IMR-90 (cell line): ENCODE measurements at regions not wholly inside any gene's neighbourhood (a gene's known extent, or its start where the extent isn't known, plus 50 kb on each side); places are given as distances from the start of the nearest gene placed in this dataset.

Experiments used
- ATAC-seq: fragments of 200-7000 bp; cut with Tn5 transposase; 2 replicates; pipeline ENCODE4 v1.9.1; 2020; ENCODE audit warnings: low read depth, mild to moderate bottlenecking, moderate library complexity
- BruUV-seq: library from RNA; stranded (reverse); fragments of 400-500 nt; replicated peaks from 2 replicates; lab custom pipeline; 2021; lab: Mats Ljungman, UMichigan
- CTCF ChIA-PET: fragments of 300-600 bp; formaldehyde crosslinking; extraction: SDS; loops from one replicate; lab custom pipeline; 2021; ENCODE audit warnings: antibody characterized with exemption; lab: Yijun Ruan, JAX
- POLR2A ChIA-PET: fragments of 300-600 bp; sonication (Branson Sonifier 250); formaldehyde crosslinking; loops from one replicate; lab custom pipeline; 2022; ENCODE audit warnings: antibody characterized with exemption; ENCODE audit not compliant: unreplicated experiment; lab: Charles Lee
- DNase-seq: peaks from one replicate; pipeline ENCODE4 v3.0.0; 2013
- H2AFZ ChIP-seq: replicated peaks from 2 replicates; pipeline ENCODE3; 2013; ENCODE audit warnings: low read length, mild to moderate bottlenecking; ENCODE audit not compliant: poor library complexity
- H2AK5ac ChIP-seq: 2 replicates; pipeline ENCODE4 v1.6.1; 2013; ENCODE audit warnings: low read depth, low read length, inconsistent platforms
- H2AK9ac ChIP-seq: replicated peaks from 2 replicates; pipeline ENCODE3; 2013; ENCODE audit warnings: mild to moderate bottlenecking, low read depth, low read length, moderate library complexity; ENCODE audit not compliant: poor library complexity
- H2BK120ac ChIP-seq: 2 replicates; pipeline ENCODE4 v1.6.1; 2013; ENCODE audit warnings: low read depth, low read length, inconsistent platforms
- H2BK15ac ChIP-seq: 3 replicates; pipeline ENCODE4 v1.6.1; 2013; ENCODE audit warnings: low read depth, low read length, inconsistent platforms
- H2BK20ac ChIP-seq: 2 replicates; pipeline ENCODE4 v1.6.1; 2013; ENCODE audit warnings: low read depth, mild to moderate bottlenecking, inconsistent platforms, low read length, moderate library complexity
- H2BK5ac ChIP-seq: 2 replicates; pipeline ENCODE4 v1.6.1; 2013; ENCODE audit warnings: mild to moderate bottlenecking, low read depth, low read length, inconsistent platforms; ENCODE audit not compliant: poor library complexity, severe bottlenecking
- H3K14ac ChIP-seq: replicated peaks from 2 replicates; pipeline ENCODE4 v1.6.1; 2013; ENCODE audit warnings: low read depth, low read length, inconsistent platforms
- H3K18ac ChIP-seq: 2 replicates; pipeline ENCODE4 v1.6.1; 2013; ENCODE audit warnings: low read depth, low read length, control low read depth
- H3K23ac ChIP-seq: 2 replicates; pipeline ENCODE4 v1.6.1; 2013; ENCODE audit warnings: low read depth, low read length, inconsistent platforms
- H3K27ac ChIP-seq: 2 replicates; pipeline ENCODE4 v1.5.1; 2013; ENCODE audit warnings: mild to moderate bottlenecking, control low read depth, low read length; ENCODE audit not compliant: insufficient read depth
- H3K27me3 ChIP-seq: 2 replicates; pipeline ENCODE4 v1.6.1; 2013; ENCODE audit warnings: low read length; ENCODE audit not compliant: control insufficient read depth, insufficient read depth
- H3K36me3 ChIP-seq: 2 replicates; pipeline ENCODE4 v1.6.1; 2013; ENCODE audit warnings: low read length, mixed read lengths; ENCODE audit not compliant: control insufficient read depth, insufficient read depth
- H3K4ac ChIP-seq: 2 replicates; pipeline ENCODE4 v1.6.1; 2013; ENCODE audit warnings: low read depth, low read length, inconsistent platforms
- H3K4me1 ChIP-seq: 2 replicates; pipeline ENCODE4 v1.6.1; 2013; ENCODE audit warnings: low read length, mixed read lengths; ENCODE audit not compliant: control insufficient read depth, insufficient read depth
- H3K4me2 ChIP-seq: 2 replicates; pipeline ENCODE4 v1.6.1; 2013; ENCODE audit warnings: low read depth, mild to moderate bottlenecking, control low read depth, low read length, moderate library complexity
- H3K4me3 ChIP-seq: 2 replicates; pipeline ENCODE4 v1.5.1; 2013; ENCODE audit warnings: low read depth, mild to moderate bottlenecking, control low read depth, low read length, moderate library complexity; ENCODE audit not compliant: insufficient read depth
- H3K56ac ChIP-seq: 2 replicates; pipeline ENCODE4 v1.6.1; 2013; ENCODE audit warnings: low read length, inconsistent platforms; ENCODE audit not compliant: insufficient read depth; ENCODE audit errors: extremely low read depth
- H3K79me1 ChIP-seq, 2 experiments: 2 replicates each; pipeline ENCODE4 v1.6.1; 2013; ENCODE audit warnings: low read length in 2 of 2, inconsistent platforms in 1 of 2, low read depth in 1 of 2
- H3K9ac ChIP-seq: 2 replicates; pipeline ENCODE4 v1.6.1; 2013; ENCODE audit warnings: low read depth, low read length, control low read depth
- H3K9me1 ChIP-seq: 2 replicates; pipeline ENCODE4 v1.6.1; 2013; ENCODE audit warnings: low read length, inconsistent platforms; ENCODE audit not compliant: insufficient read depth
- H3K9me3 ChIP-seq: 2 replicates; pipeline ENCODE4 v1.6.1; 2013; ENCODE audit warnings: low read length; ENCODE audit not compliant: control insufficient read depth, insufficient read depth
- H4K20me1 ChIP-seq: 2 replicates; pipeline ENCODE4 v1.6.1; 2013; ENCODE audit warnings: low read length, inconsistent platforms; ENCODE audit not compliant: insufficient read depth
- H4K5ac ChIP-seq: 2 replicates; pipeline ENCODE4 v1.6.1; 2013; ENCODE audit warnings: mild to moderate bottlenecking, low read depth, low read length, control low read depth
- H4K8ac ChIP-seq, 2 experiments: 2 replicates each; pipeline ENCODE4 v1.6.1; 2013; ENCODE audit warnings: low read depth in 2 of 2, low read length in 2 of 2, control low read depth in 1 of 2, inconsistent platforms in 1 of 2
- H4K91ac ChIP-seq: 2 replicates; pipeline ENCODE4 v1.6.1; 2013; ENCODE audit warnings: low read depth, low read length, inconsistent platforms; ENCODE audit not compliant: insufficient read depth
- BHLHE40 ChIP-seq: fragments of 150-350 bp; IDR thresholded peaks from 2 replicates; pipeline ENCODE4 v1.6.1; 2016; ENCODE audit warnings: mild to moderate bottlenecking, low read depth, low read length
- CEBPB ChIP-seq: IDR thresholded peaks from 2 replicates; pipeline ENCODE4 v1.6.1; 2012; ENCODE audit warnings: low read depth, low read length, improper control_type of control experiment
- CHD1 ChIP-seq: IDR thresholded peaks from 2 replicates; pipeline ENCODE4 v1.6.1; 2012; ENCODE audit warnings: low read depth, low read length, improper control_type of control experiment
- FOS ChIP-seq: fragments of 150-350 bp; IDR thresholded peaks from 2 replicates; pipeline ENCODE4 v1.6.1; 2016; ENCODE audit warnings: low read depth, low read length
- MAFK ChIP-seq: IDR thresholded peaks from 2 replicates; pipeline ENCODE4 v1.6.1; 2012; ENCODE audit warnings: low read depth, low read length, improper control_type of control experiment
- MAZ ChIP-seq: IDR thresholded peaks from 2 replicates; pipeline ENCODE4 v1.6.1; 2012; ENCODE audit warnings: low read depth, mild to moderate bottlenecking, low read length, improper control_type of control experiment, moderate library complexity, borderline replicate concordance
- MXI1 ChIP-seq: IDR thresholded peaks from 2 replicates; pipeline ENCODE4 v1.6.1; 2012; ENCODE audit warnings: low read depth, mild to moderate bottlenecking, low read length, moderate library complexity, borderline replicate concordance
- NFE2L2 ChIP-seq: fragments of 150-350 bp; IDR thresholded peaks from 2 replicates; pipeline ENCODE4 v1.6.1; 2016; ENCODE audit warnings: low read depth, mild to moderate bottlenecking, low read length
- POLR2A ChIP-seq: IDR thresholded peaks from 2 replicates; pipeline ENCODE4 v1.6.1; 2012; ENCODE audit warnings: mild to moderate bottlenecking, low read depth, low read length
- RAD21 ChIP-seq: IDR thresholded peaks from 2 replicates; pipeline ENCODE4 v1.6.1; 2012; ENCODE audit warnings: low read length, improper control_type of control experiment
- RCOR1 ChIP-seq: IDR thresholded peaks from 2 replicates; pipeline ENCODE4 v1.6.1; 2012; ENCODE audit warnings: mild to moderate bottlenecking, low read length, improper control_type of control experiment; ENCODE audit not compliant: insufficient replicate concordance
- RFX5 ChIP-seq: IDR thresholded peaks from 2 replicates; pipeline ENCODE4 v1.8.0; 2012; ENCODE audit warnings: low read depth, mild to moderate bottlenecking, low read length, moderate library complexity
- SMC3 ChIP-seq: fragments of 150-350 bp; IDR thresholded peaks from 2 replicates; pipeline ENCODE4 v1.6.1; 2016; ENCODE audit warnings: low read depth, mild to moderate bottlenecking, antibody characterized with exemption, low read length, moderate library complexity
- WGBS, 2 experiments: methylation state at CpG; one replicate each; pipeline versions ENCODE4 v1.1.5 to v1.1.7; 2013; ENCODE audit warnings: missing lambda C conversion rate in 2 of 2; ENCODE audit not compliant: insufficient read length in 1 of 2; ENCODE audit errors: extremely low coverage in 2 of 2; 5-methylcytosine and 5-hydroxymethylcytosine counted together
- dilution Hi-C: fragments of 300-500 bp; cut with HindIII; formaldehyde crosslinking; loops from one replicate; pipeline ENCODE4 v1.14.3; 2018; ENCODE audit warnings: low sequenced_read_pairs; ENCODE audit not compliant: unreplicated experiment
- in situ Hi-C: fragments of 300-500 bp; cut with MboI; formaldehyde crosslinking; loops from 3 replicates; pipeline ENCODE4 v1.14.3; 2019; ENCODE audit warnings: low sequenced_read_pairs, inconsistent platforms, mixed read lengths
- intact Hi-C: fragments of 100-400 bp; cut with micrococcal nuclease; formaldehyde crosslinking; loops from 2 replicates; pipeline ENCODE4 v1.10.0; 2022
- TF ChIP-seq, protein P1 (sequence below): fragments of 150-350 bp; IDR thresholded peaks from 2 replicates; pipeline ENCODE4 v1.6.1; 2017; ENCODE audit warnings: mild to moderate bottlenecking, antibody characterized with exemption, low read length, low read depth
- TF ChIP-seq, protein P2 (sequence below): conservative IDR thresholded peaks from 2 replicates; pipeline ENCODE4 v1.5.1; 2012; ENCODE audit warnings: mild to moderate bottlenecking, low read depth, low read length, improper control_type of control experiment
- TF ChIP-seq, protein P3 (sequence below): fragments of 150-350 bp; IDR thresholded peaks from 2 replicates; pipeline ENCODE4 v1.6.1; 2016; ENCODE audit warnings: low read depth, mild to moderate bottlenecking, low read length, moderate library complexity, borderline replicate concordance

DNA sequence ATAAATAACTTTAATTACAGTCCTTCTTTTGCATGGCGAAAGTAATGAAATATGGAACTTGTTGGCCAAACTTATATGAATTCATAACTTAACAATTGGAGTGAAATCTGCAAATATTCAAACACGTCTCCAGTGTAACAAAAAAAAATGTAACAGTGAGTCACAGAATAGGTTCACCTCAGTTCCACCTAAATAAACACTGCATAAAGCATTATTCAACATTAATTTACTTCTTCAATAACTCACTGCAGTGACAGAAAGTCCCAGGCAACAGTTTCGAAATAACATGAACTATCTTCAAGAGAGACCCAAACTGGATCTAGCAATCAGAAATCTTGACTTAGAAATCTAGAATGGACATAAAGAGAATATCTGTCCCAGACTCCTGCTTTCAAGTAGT, 75.6 kb downstream of the GMNC start:
- H3K9me1 ChIP-seq = no peaks in the 10 kb centered on the region
- H4K20me1 ChIP-seq = no peaks in the 10 kb centered on the region
- no peak overlapping the region for H2BK20ac ChIP-seq
- POLR2A ChIA-PET = no interaction called here
- H3K9me3 ChIP-seq = no peaks in the 10 kb centered on the region
- H3K23ac ChIP-seq = no peak overlapping the region
- no CpG with 5 or more reads among the region's 3 CpGs for WGBS, 2 experiments
- H4K91ac ChIP-seq = no peak overlapping the region
- CTCF ChIA-PET = no interaction called here
- no peak overlapping the region for H3K18ac ChIP-seq
- no peaks in the 10 kb centered on the region for H3K79me1 ChIP-seq
- ATAC-seq = no peak
- no peak overlapping the region for H4K5ac ChIP-seq
- no peak for DNase-seq
- no peak overlapping the region for H2BK15ac ChIP-seq
- H3K27me3 ChIP-seq = no peaks in the 10 kb centered on the region
- H2BK120ac ChIP-seq = no peak overlapping the region
- no peak overlapping the region for H3K4ac ChIP-seq
- in situ Hi-C loops = no loop called here
- TF ChIP-seq NFE2L2 = no peak
- no peak for TF ChIP-seq FOS
- no peak for TF ChIP-seq MAFK
- TF ChIP-seq SMC3 = no peak
- TF ChIP-seq, protein P1, sequence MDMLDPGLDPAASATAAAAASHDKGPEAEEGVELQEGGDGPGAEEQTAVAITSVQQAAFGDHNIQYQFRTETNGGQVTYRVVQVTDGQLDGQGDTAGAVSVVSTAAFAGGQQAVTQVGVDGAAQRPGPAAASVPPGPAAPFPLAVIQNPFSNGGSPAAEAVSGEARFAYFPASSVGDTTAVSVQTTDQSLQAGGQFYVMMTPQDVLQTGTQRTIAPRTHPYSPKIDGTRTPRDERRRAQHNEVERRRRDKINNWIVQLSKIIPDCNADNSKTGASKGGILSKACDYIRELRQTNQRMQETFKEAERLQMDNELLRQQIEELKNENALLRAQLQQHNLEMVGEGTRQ = no peak
- TF ChIP-seq BHLHE40 = no peak
- no peak for TF ChIP-seq RAD21
- no peak for TF ChIP-seq RCOR1
- TF ChIP-seq CHD1 = no peak
- no peak for TF ChIP-seq MAZ
- TF ChIP-seq, protein P2, sequence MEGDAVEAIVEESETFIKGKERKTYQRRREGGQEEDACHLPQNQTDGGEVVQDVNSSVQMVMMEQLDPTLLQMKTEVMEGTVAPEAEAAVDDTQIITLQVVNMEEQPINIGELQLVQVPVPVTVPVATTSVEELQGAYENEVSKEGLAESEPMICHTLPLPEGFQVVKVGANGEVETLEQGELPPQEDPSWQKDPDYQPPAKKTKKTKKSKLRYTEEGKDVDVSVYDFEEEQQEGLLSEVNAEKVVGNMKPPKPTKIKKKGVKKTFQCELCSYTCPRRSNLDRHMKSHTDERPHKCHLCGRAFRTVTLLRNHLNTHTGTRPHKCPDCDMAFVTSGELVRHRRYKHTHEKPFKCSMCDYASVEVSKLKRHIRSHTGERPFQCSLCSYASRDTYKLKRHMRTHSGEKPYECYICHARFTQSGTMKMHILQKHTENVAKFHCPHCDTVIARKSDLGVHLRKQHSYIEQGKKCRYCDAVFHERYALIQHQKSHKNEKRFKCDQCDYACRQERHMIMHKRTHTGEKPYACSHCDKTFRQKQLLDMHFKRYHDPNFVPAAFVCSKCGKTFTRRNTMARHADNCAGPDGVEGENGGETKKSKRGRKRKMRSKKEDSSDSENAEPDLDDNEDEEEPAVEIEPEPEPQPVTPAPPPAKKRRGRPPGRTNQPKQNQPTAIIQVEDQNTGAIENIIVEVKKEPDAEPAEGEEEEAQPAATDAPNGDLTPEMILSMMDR = no peak
- TF ChIP-seq, protein P3, sequence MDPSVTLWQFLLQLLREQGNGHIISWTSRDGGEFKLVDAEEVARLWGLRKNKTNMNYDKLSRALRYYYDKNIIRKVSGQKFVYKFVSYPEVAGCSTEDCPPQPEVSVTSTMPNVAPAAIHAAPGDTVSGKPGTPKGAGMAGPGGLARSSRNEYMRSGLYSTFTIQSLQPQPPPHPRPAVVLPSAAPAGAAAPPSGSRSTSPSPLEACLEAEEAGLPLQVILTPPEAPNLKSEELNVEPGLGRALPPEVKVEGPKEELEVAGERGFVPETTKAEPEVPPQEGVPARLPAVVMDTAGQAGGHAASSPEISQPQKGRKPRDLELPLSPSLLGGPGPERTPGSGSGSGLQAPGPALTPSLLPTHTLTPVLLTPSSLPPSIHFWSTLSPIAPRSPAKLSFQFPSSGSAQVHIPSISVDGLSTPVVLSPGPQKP = no peak
- TF ChIP-seq RFX5 = no peak
- TF ChIP-seq CEBPB = no peak
- TF ChIP-seq MXI1 = no peak
- TF ChIP-seq POLR2A = no peak
- H3K14ac ChIP-seq = no peak overlapping the region
- no peak overlapping the region for H3K4me2 ChIP-seq
- dilution Hi-C loops = no loop called here
- no peaks in the 10 kb centered on the region for H3K36me3 ChIP-seq
- H3K9ac ChIP-seq = no peak overlapping the region
- H2AFZ ChIP-seq = no peak overlapping the region
- H4K8ac ChIP-seq = no peak overlapping the region
- H2AK9ac ChIP-seq = no peak overlapping the region
- no TSS peak for BruUV-seq
- H3K4me1 ChIP-seq = no peaks in the 10 kb centered on the region
- no peak overlapping the region for H3K27ac ChIP-seq
- no peak overlapping the region for H2BK5ac ChIP-seq
- H3K4me3 ChIP-seq = no peak overlapping the region
- H3K56ac ChIP-seq = no peak overlapping the region
- H2AK5ac ChIP-seq = no peak overlapping the region
- intact Hi-C loops = no loop called here
